Choroid plexus epithelial cell (primary cell): ENCODE measurements at regions not wholly inside any gene's neighbourhood (a gene's known extent, or its start where the extent isn't known, plus 50 kb on each side); places are given as distances from the start of the nearest gene placed in this dataset.

Experiments used
- DNase-seq: peaks from one replicate; pipeline ENCODE4 v3.0.0-alpha.2; 2010; ENCODE audit warnings: low read depth
- H3K4me3 ChIP-seq: 2 replicates; pipeline ENCODE4 v1.5.1; 2011; ENCODE audit warnings: low read depth, mild to moderate bottlenecking, control low read depth, low read length, moderate library complexity
- CTCF ChIP-seq: conservative IDR thresholded peaks from 2 replicates; pipeline ENCODE4 v1.5.1; 2011; ENCODE audit warnings: low read depth, mild to moderate bottlenecking, control low read depth, inconsistent platforms, low read length, moderate library complexity

- no peak for DNase-seq
- no peak overlapping the region for H3K4me3 ChIP-seq
- TF ChIP-seq CTCF, result no peak
These were observed 2106.3 kb upstream of the WWC1 start for GRCh38 chr5:166185185-166185584.

- TF ChIP-seq CTCF, result no peak
- DNase-seq, result no peak
- H3K4me3 ChIP-seq, result no peak overlapping the region
These were observed 2102.7 kb upstream of the WWC1 start for GRCh38 chr5:166188501-166189325.

GRCh38 chr5:166192696-166193095 is 2098.7 kb upstream of the WWC1 start:
- no peak for TF ChIP-seq CTCF
- no peak for DNase-seq
- no peak overlapping the region for H3K4me3 ChIP-seq

- no peak for TF ChIP-seq CTCF
- H3K4me3 ChIP-seq, result no peak overlapping the region
- DNase-seq, result no peak
These were observed 2095.5 kb upstream of the WWC1 start for GRCh38 chr5:166195981-166196380.

GRCh38 chr5:166200532-166200931 is 2090.9 kb upstream of the WWC1 start:
- H3K4me3 ChIP-seq, result no peak overlapping the region
- no peak for TF ChIP-seq CTCF
- DNase-seq, result no peak

GRCh38 chr5:166211640-166212039 is 2079.8 kb upstream of the WWC1 start:
- TF ChIP-seq CTCF, result no peak
- no peak overlapping the region for H3K4me3 ChIP-seq
- DNase-seq, result no peak

GRCh38 chr5:166236327-166236726 is 2055.1 kb upstream of the WWC1 start:
- H3K4me3 ChIP-seq, result no peak overlapping the region
- DNase-seq, result no peak
- TF ChIP-seq CTCF, result no peak
